Gastroesophageal sphincter (tissue), 4 donors: ENCODE measurements at regions not wholly inside any gene's neighbourhood (a gene's known extent, or its start where the extent isn't known, plus 50 kb on each side); places are given as distances from the start of the nearest gene placed in this dataset.

Source experiments
- ATAC-seq: fragments of 150-250 bp; one replicate; pipeline ENCODE4 v1.9.1; 2016; ENCODE audit warnings: mild to moderate bottlenecking, moderate library complexity
- H3K27ac ChIP-seq, 4 donors: fragments of 200-600 bp; sonication (generic) in 3 of 4; 1 replicate in 3 of 4; 2 replicates in 1 of 4; pipeline ENCODE4 v1.5.1; 2016 to 2019
- H3K27me3 ChIP-seq: fragments of 200-600 bp; sonication (generic); one replicate; pipeline ENCODE4 v1.5.1; 2019
- H3K36me3 ChIP-seq, 2 donors: fragments of 200-600 bp; sonication (generic); one replicate each; pipeline ENCODE4 v1.5.1; 2019; ENCODE audit warnings: control low read depth in 1 of 2
- H3K4me1 ChIP-seq, 3 donors: fragments of 200-600 bp; sonication (generic); 1 replicate in 2 of 3; 2 replicates in 1 of 3; pipeline ENCODE4 v1.5.1; 2016 to 2019; ENCODE audit warnings: control low read depth in 2 of 3
- H3K4me3 ChIP-seq, 2 donors: fragments of 200-600 bp; sonication (generic); one replicate each; pipeline ENCODE4 v1.5.1; 2019; ENCODE audit warnings: mild to moderate bottlenecking in 1 of 2, moderate library complexity in 1 of 2
- H3K9me3 ChIP-seq, 3 donors: fragments of 200-600 bp; sonication (generic); one replicate each; pipeline ENCODE4 v1.5.1; 2017 to 2019; ENCODE audit warnings: control low read depth in 2 of 3
- EP300 ChIP-seq: sonication (generic); formaldehyde crosslinking; IDR thresholded peaks from one replicate; pipeline ENCODE4 v1.6.1; 2017; ENCODE audit warnings: antibody characterized with exemption, mild to moderate bottlenecking
- POLR2A ChIP-seq, 2 donors: fragments of 450-650 bp; IDR thresholded peaks; one replicate each; pipeline ENCODE4 v1.6.1; 2017; ENCODE audit warnings: antibody characterized with exemption in 2 of 2, mild to moderate bottlenecking in 2 of 2, moderate library complexity in 1 of 2
- POLR2AphosphoS5 ChIP-seq: sonication (generic); formaldehyde crosslinking; IDR thresholded peaks from one replicate; pipeline ENCODE4 v1.6.1; 2017; ENCODE audit warnings: antibody characterized with exemption
- WGBS, 2 donors: methylation state at CpG; one replicate each; pipeline ENCODE4 v1.1.5; 2018; ENCODE audit warnings: low coverage in 1 of 2; 5-methylcytosine and 5-hydroxymethylcytosine counted together
- TF ChIP-seq, protein P1 (sequence below), 4 experiments: fragments of 200-600 bp in 2 of 4; fragments of 450-650 bp in 2 of 4; sonication (generic) in 1 of 4; IDR thresholded peaks; one replicate each; pipeline ENCODE4 v1.5.1; 2017 to 2019; ENCODE audit warnings: antibody characterized with exemption in 4 of 4, mild to moderate bottlenecking in 2 of 4, moderate library complexity in 2 of 4

DNA sequence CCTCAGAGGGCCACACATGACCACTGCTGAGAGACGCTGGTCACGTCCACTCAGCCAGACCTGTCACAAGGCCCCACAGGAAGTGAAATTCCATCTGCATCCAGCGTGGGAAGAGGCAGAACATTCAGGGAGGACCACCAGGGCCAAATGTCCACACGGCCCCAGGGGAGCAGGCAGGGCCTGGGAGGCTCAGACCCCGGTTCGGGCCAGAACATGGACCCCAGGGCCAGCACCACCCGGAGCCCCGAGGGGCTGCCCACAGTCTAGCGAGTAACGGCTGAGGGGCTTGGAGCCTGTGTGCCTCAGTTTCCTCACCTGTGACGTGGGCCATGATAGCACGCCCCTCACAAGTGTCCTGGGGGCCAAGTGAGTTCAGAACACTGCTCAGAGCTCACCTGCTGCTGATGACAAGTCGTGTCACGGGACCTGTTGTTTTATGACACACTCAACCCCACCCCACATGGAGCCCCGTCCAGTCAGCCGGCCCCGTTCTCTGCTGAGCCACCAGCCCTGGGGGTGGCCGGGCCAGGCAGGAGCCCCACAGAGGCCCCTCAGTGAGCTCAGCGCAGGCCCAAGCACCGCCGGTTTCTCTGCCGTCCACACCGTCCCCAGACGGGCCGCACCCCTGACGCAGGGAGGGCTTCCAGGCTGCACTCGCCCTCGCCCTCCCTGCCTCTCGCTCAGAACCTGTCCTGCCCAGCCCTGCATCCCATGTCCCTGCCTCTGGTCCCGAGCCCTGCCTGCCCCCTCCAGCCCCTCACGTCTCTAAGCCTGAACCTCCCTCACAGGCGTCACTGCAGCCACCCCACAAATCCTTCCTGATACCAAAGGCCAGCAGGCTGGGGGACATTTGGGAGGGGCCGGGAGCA, 79.5 kb upstream of the GALNT9 start:
- Histone ChIP-seq H3K36me3 (no peaks in the 10 kb centered on the region), H3K4me1 (no peaks in the 10 kb centered on the region), H3K4me3 (no peak overlapping the region), H3K27me3 (peaks cover 74% of the 10 kb centered on the region), H3K9me3 (no peaks in the 10 kb centered on the region), H3K27ac (no peak overlapping the region)
- no peak for TF ChIP-seq POLR2A (IDR thresholded peaks at IDR 0.05)
- no peak for TF ChIP-seq EP300
- TF ChIP-seq, protein P1, sequence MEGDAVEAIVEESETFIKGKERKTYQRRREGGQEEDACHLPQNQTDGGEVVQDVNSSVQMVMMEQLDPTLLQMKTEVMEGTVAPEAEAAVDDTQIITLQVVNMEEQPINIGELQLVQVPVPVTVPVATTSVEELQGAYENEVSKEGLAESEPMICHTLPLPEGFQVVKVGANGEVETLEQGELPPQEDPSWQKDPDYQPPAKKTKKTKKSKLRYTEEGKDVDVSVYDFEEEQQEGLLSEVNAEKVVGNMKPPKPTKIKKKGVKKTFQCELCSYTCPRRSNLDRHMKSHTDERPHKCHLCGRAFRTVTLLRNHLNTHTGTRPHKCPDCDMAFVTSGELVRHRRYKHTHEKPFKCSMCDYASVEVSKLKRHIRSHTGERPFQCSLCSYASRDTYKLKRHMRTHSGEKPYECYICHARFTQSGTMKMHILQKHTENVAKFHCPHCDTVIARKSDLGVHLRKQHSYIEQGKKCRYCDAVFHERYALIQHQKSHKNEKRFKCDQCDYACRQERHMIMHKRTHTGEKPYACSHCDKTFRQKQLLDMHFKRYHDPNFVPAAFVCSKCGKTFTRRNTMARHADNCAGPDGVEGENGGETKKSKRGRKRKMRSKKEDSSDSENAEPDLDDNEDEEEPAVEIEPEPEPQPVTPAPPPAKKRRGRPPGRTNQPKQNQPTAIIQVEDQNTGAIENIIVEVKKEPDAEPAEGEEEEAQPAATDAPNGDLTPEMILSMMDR (IDR thresholded peaks at IDR 0.05) = no peak
- no peak for TF ChIP-seq POLR2AphosphoS5
- WGBS, 2 donors = 61 to 80% methylated on average over 1 to 3 of the region's 33 CpGs
- no peak for ATAC-seq

DNA sequence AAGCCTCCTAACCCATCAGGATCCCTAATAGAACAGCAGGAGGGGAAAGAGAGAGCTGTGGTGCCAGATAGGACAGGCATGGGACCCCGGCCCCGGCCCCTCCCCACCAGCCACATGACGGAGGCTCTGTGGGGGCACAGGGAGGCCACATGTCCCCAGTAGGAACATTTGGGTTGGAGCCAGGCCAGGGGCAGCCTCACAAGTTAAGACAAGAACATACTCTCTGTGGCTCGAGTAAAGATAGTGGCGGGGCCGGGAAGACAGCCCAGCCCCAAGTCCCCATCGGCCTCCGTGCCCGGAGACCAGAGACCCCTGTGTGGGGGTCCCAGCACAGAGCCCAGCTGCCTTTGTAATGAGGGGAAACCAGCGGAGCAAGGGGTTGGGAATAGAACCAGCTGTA, 78.6 kb upstream of the GALNT9 start:
- Histone ChIP-seq H3K4me3 (no peak overlapping the region), H3K36me3 (no peaks in the 10 kb centered on the region), H3K9me3 (no peaks in the 10 kb centered on the region), H3K4me1 (no peaks in the 10 kb centered on the region), H3K27me3 (peaks cover 80% of the 10 kb centered on the region), H3K27ac (no peak overlapping the region)
- ATAC-seq = no peak
- 20% methylated on average over 1 of the region's 10 CpGs; no CpG with 5 or more reads in 1 of the 2 donors for WGBS, 2 donors
- TF ChIP-seq, protein P1 (IDR thresholded peaks at IDR 0.05) = no peak
- no peak for TF ChIP-seq EP300
- no peak for TF ChIP-seq POLR2A (IDR thresholded peaks at IDR 0.05)

GRCh38 chr12:132407451-132407961, 78.1 kb upstream of the GALNT9 start:
- no peak for ATAC-seq

DNA sequence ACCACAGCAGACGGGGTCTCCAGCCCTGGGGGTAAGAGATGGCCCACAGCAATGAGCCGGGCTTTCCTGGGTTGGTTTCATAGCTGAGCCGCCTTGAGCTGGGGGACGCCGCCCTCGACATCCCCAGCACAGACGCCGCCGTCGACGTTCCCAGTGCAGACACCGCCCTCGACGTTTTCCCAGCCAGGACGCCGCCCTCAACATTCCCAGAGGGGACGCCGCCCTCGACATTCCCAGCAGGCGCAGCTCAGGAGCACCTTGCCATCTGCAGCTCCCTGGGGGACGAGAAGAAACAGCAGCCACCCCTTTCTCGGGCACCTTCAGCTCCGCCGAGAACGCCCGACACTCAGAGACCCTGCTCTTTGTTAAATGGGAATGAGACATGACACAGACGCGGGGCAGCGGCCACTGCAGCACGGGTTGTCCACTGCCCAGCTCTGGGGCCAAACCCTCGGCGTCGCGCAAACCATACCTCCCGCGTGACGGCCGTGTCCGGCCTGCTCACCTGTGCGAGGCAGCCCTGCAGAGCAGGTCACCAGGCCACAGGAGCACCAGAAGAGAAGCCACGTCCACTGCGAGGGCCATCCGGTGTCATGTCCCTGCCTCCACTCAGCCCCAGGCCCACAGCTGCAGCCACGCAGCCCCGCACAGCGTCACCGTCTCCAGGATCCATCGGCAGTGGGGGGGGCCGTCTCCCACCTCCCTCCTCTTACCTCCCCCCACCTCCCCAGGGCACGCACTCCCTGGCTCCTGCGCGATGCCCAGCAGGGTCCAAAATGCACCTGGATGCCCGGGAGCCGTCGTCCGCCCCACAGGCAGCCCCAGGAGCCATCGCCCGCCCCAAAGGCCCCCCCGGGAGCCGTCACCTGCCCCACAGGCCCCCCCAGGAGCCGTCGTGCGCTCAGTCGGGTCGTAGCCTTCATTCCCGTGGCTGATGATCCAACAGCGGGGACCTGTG, 77.4 kb upstream of the GALNT9 start:
- TF ChIP-seq POLR2A (IDR thresholded peaks at IDR 0.05) = no peak
- no peak overlapping the region for H3K4me3 ChIP-seq
- H3K27me3 ChIP-seq = peaks cover 93% of the 10 kb centered on the region
- H3K36me3 ChIP-seq = no peaks in the 10 kb centered on the region
- no peak for ATAC-seq
- H3K9me3 ChIP-seq = no peaks in the 10 kb centered on the region
- H3K4me1 ChIP-seq = no peaks in the 10 kb centered on the region
- no peak overlapping the region for H3K27ac ChIP-seq
- WGBS, 2 donors = 67% methylated on average over 1 of the region's 67 CpGs; no CpG with 5 or more reads in 1 of the 2 donors

More at GRCh38 chr12:132407451-132407961, 78.1 kb upstream of the GALNT9 start:
- Histone ChIP-seq H3K4me1 (no peaks in the 10 kb centered on the region), H3K27ac (no peak overlapping the region), H3K9me3 (no peaks in the 10 kb centered on the region), H3K36me3 (no peaks in the 10 kb centered on the region), H3K27me3 (peaks cover 85% of the 10 kb centered on the region), H3K4me3 (no peak overlapping the region)
- WGBS, 2 donors = 38 to 60% methylated on average over 1 to 4 of the region's 32 CpGs
- no peak for TF ChIP-seq POLR2AphosphoS5
- TF ChIP-seq, protein P1 (IDR thresholded peaks at IDR 0.05) = no peak
- TF ChIP-seq POLR2A (IDR thresholded peaks at IDR 0.05) = no peak
- TF ChIP-seq EP300 = no peak

- no peaks in the 10 kb centered on the region for H3K36me3 ChIP-seq
- no peaks in the 10 kb centered on the region for H3K4me1 ChIP-seq
- WGBS, 2 donors = 27 to 57% methylated on average over 3 of the region's 22 CpGs
- H3K4me3 ChIP-seq = no peak overlapping the region
- H3K27me3 ChIP-seq = peaks cover 98% of the 10 kb centered on the region
- H3K27ac ChIP-seq = no peak overlapping the region
- H3K9me3 ChIP-seq = no peaks in the 10 kb centered on the region
- no peak for ATAC-seq
- TF ChIP-seq EP300 (no peak), POLR2A (IDR thresholded peaks at IDR 0.05) (no peak), POLR2AphosphoS5 (no peak)
- TF ChIP-seq, protein P1 (IDR thresholded peaks at IDR 0.05) = no peak
Measured at GRCh38 chr12:132405742-132406251, 76.4 kb upstream of the GALNT9 start.
